Superior temporal gyrus (tissue), 1 donor: ENCODE measurements at regions not wholly inside any gene's neighbourhood (a gene's known extent, or its start where the extent isn't known, plus 50 kb on each side); places are given as distances from the start of the nearest gene placed in this dataset.
"Not testable (repeated sequence)": the region's sequence is repeated elsewhere in the genome, so short reads cannot be mapped to it uniquely, and the experiment has no call there.

Source experiments
- DNase-seq: peaks from one replicate; pipeline ENCODE4 v3.0.0-alpha.2; 2016; ENCODE audit errors: extremely low spot score

GRCh38 chr14:59058776-59059175, 129.7 kb upstream of the DAAM1 start:
- DNase-seq, result not testable (repeated sequence)

- DNase-seq, result no peak
Observed at GRCh38 chr14:59060841-59061240, 127.6 kb upstream of the DAAM1 start.

DNA sequence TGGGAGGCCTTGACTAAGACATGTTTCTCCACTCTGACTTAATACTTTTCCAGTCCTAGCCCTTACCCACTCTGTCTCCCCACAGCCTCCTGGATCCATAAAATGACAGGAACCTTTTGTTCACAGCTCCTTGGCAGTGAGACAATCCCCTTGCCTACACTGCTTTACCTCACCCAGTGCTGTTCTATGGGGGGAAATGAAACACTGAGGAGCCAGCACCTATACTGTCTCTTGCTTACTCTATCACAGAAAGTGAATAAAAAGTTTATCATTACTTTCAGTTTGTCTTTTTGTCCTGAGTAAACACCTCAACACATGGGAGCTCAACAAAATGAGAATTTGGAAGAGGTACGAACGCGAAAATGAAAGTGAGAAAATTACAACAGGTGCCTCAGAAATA, 127.2 kb upstream of the DAAM1 start:
- no peak for DNase-seq

GRCh38 chr14:59063259-59063658, 125.2 kb upstream of the DAAM1 start:
- no peak for DNase-seq

DNA sequence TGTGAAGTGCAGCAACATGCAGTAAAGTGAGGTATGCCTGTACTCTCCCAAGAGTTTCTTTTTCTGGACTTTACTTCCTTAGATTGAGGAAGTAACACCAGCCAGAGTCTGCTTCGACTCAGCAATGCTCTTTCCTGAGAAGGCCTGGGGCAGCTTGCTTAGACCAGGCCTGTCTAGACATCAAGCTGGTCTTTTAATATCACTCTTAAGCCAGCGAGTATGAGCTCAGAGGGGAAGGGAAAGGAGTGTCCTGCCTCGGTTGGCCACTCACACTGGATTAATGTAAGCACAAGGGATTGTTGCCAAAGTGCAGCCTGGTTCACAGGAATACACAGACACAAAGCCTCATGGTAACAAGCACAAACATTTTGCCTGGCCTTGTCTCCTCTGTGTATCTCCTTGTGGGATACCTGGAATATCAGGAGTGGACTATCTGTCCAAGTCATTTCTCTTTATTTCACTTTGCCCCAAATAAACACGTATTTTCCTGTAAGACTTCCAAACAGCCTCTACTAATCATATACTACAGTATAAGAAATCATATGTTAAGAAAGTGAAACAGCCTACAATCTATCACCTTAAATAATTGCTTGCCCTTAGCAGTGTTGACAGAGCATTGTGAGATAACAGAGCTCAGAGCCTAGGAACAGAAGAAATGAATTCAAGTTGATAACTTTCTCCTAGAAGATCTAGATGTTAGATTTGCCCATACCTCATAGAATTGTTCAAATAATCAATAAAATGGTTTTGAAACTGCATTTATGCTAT, 121.2 kb upstream of the DAAM1 start:
- no peak for DNase-seq

GRCh38 chr14:59069163-59069854, 119.2 kb upstream of the DAAM1 start:
- DNase-seq, result no peak

DNA sequence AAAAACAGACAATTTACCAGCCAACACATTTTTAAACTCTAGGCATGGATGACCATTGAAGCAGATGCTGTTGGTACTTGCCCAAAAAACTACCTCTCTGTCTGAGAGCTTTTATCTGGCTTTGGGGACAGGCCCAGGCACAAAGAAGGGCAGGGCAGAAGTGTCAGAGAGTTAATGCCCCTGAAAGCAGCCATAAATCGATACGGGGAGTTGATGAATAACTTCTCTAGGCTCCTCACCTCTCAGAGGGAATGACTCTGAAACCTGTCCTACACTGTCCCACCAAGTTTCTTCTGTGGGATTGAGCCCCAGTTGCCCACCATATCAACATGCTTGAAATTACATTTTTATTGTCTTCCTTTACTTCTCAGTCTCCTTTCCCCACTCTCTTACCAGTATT, 113.0 kb upstream of the DAAM1 start:
- DNase-seq, result no peak

GRCh38 chr14:59081720-59082119, 106.7 kb upstream of the DAAM1 start:
- no peak for DNase-seq

- no peak for DNase-seq
Observed at GRCh38 chr14:59085207-59085739, 103.2 kb upstream of the DAAM1 start.

GRCh38 chr14:59086241-59086882, 102.1 kb upstream of the DAAM1 start:
- no peak for DNase-seq

GRCh38 chr14:59087240-59087639, 101.2 kb upstream of the DAAM1 start:
- no peak for DNase-seq

- DNase-seq, result no peak
Observed at GRCh38 chr14:59087711-59088110, 100.8 kb upstream of the DAAM1 start.

DNA sequence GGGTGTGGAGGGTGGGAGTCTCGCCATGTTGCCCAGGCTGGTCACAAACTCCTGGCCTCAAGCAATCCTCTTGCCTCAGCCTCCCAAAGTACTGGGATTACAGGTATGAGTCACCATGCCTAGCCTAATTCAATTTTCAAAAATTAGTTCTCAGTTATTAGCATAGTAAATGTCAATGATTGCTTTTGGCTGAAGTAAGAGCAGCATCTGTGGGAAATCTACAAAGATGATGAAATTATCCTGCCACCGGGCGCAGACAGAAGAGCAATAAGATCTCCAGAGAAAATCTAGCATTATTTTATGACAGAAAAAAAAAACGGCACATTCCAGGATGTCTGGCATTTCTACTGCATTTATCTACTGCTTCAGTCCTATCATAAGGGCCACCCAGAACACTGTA, 97.9 kb upstream of the DAAM1 start:
- DNase-seq, result no peak

GRCh38 chr14:59091404-59091803, 97.1 kb upstream of the DAAM1 start:
- DNase-seq, result no peak

DNA sequence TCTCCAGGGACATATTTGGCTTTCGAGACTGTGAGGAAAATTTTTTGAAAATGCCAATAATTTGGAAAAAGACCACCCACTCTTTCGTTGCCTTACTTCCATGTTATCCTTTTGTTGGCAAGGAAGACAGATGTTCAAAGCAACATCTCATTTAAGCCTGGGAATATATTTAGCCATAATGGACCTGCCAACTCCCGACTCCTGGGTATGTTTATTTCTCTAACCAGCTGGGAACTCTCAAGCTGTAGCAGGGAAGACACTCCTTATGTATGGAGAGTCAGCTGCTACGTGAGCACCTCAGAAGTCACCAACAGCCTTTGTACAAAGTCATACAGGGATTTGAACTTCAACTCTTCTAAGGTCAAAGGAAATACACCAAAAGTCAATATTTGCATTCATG, 96.5 kb upstream of the DAAM1 start:
- DNase-seq, result no peak

GRCh38 chr14:59093902-59094301, 94.6 kb upstream of the DAAM1 start:
- DNase-seq, result no peak

DNA sequence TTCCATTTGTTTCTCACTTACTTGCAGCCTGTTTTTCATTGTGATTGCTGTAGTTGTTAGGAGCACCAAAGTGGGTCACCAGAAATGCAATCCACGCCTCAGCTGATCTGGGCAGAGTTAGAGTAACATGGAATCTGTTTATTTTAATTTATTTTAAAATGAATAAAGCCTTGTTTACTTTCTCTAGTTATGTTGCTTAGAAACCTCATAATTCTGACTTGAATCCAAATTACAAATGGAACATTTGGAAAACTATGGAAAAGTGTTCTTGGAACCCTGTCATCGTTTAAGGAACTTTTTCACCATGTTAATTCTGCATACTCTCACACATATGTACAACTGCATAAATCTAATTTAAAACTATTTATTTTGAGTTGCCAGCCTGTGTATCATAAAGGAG, 92.2 kb upstream of the DAAM1 start:
- DNase-seq, result no peak

DNA sequence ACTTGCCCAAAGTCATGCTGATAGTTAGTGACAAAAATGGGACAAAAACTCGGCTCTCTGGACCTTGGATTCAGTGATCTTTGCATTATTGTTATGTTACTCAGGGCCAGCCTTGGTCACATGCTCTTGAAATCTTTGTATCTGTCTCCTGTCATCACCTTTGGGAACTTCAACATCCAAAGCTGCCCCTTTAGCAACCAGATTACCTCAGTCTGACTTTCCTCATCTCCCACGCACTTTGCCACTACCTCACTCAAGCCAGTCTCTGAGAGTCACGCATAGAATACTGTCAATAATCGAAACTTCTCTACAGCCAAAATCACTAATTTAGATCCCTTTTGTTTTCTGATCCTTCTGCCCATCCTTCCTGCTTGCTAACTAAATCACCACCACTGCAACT, 90.8 kb upstream of the DAAM1 start:
- no peak for DNase-seq

DNA sequence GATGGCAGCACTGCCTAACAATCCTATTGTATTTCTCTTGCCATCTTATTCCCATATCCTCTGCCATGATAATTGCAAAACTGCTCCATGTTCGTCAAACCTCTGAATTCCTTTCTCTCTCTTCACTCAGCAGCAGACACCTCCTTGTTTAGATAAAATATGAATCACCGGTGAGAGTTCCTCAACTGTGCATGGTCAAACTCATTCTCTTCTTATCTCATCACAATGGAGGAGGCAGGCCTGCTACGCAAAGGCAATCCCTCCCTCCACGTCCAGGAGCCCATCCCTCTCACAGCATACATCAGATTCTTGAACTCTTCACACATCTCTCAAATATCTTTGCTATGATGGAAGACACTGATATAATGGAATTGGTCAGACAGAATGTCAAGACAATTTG, 90.1 kb upstream of the DAAM1 start:
- no peak for DNase-seq

- DNase-seq, result no peak
Observed at GRCh38 chr14:59100205-59100604, 88.3 kb upstream of the DAAM1 start.

- DNase-seq, result no peak
Observed at GRCh38 chr14:59101476-59101875, 87.0 kb upstream of the DAAM1 start.

GRCh38 chr14:59103396-59103795, 85.1 kb upstream of the DAAM1 start:
- DNase-seq, result no peak

DNA sequence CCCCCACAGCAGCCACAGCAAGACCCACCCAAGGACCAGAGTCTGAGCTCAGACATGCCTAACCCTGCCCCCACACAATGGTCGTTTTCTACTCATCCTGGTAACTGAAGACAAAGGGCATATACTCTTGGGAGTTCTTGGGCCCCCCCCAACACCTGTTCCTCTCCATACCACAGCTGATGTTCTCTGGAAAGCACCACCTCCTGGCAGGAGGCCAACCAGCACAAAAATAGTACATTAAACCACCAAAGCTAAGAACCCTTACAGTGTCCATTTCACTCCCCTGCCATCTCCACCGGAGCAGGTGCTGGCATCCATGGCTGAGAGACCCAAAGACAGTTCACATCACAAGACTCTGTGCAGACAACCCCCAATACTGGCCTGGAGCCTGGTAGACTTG, 80.6 kb upstream of the DAAM1 start:
- DNase-seq, result no peak
